Trophoblast cell (in vitro differentiated cells and primary cell): ENCODE measurements at regions not wholly inside any gene's neighbourhood (a gene's known extent, or its start where the extent isn't known, plus 50 kb on each side); places are given as distances from the start of the nearest gene placed in this dataset.

Experiments used
- DNase-seq, 2 donors: peaks; one replicate each; pipeline ENCODE4 v3.0.0-alpha.2; 2016
- H2AFZ ChIP-seq: 2 replicates; pipeline ENCODE4 v1.6.1; 2013; ENCODE audit warnings: low read length, moderate library complexity, mild to moderate bottlenecking; ENCODE audit not compliant: insufficient read depth, poor library complexity
- H2AK5ac ChIP-seq: 2 replicates; pipeline ENCODE4 v1.6.1; 2013; ENCODE audit warnings: mild to moderate bottlenecking, low read length
- H2BK120ac ChIP-seq: 2 replicates; pipeline ENCODE4 v1.6.1; 2013; ENCODE audit warnings: low read length, mild to moderate bottlenecking, moderate library complexity; ENCODE audit not compliant: insufficient read depth, poor library complexity
- H2BK12ac ChIP-seq: 2 replicates; pipeline ENCODE4 v1.6.1; 2013; ENCODE audit warnings: mild to moderate bottlenecking, low read length, moderate library complexity
- H2BK5ac ChIP-seq: 2 replicates; pipeline ENCODE4 v1.6.1; 2013; ENCODE audit warnings: low read length, low read depth, moderate library complexity, mild to moderate bottlenecking; ENCODE audit not compliant: poor library complexity
- H3K14ac ChIP-seq: 2 replicates; pipeline ENCODE4 v1.6.1; 2013; ENCODE audit warnings: mild to moderate bottlenecking, low read length
- H3K18ac ChIP-seq: 2 replicates; pipeline ENCODE4 v1.6.1; 2013; ENCODE audit warnings: mild to moderate bottlenecking, low read length
- H3K23ac ChIP-seq: 2 replicates; pipeline ENCODE4 v1.6.1; 2013; ENCODE audit warnings: low read length
- H3K27ac ChIP-seq: 2 replicates; pipeline ENCODE4 v1.5.1; 2013; ENCODE audit warnings: low read depth, mild to moderate bottlenecking, inconsistent platforms, low read length, moderate library complexity
- H3K27me3 ChIP-seq: 2 replicates; pipeline ENCODE4 v1.6.1; 2013; ENCODE audit warnings: inconsistent platforms, mild to moderate bottlenecking, low read length, moderate library complexity; ENCODE audit not compliant: insufficient read depth
- H3K36me3 ChIP-seq, 2 experiments: 1 replicate in 1 of 2; 2 replicates in 1 of 2; pipeline ENCODE4 v1.6.1; 2013; ENCODE audit warnings: low read length in 2 of 2, mild to moderate bottlenecking in 2 of 2, moderate library complexity in 1 of 2; ENCODE audit not compliant: insufficient read depth in 2 of 2, control insufficient read depth in 1 of 2
- H3K4ac ChIP-seq: 2 replicates; pipeline ENCODE4 v1.6.1; 2013; ENCODE audit warnings: low read depth, mild to moderate bottlenecking, low read length, moderate library complexity
- H3K4me1 ChIP-seq, 2 experiments: 1 replicate in 1 of 2; 2 replicates in 1 of 2; pipeline ENCODE4 v1.6.1; 2013; ENCODE audit warnings: low read length in 2 of 2, mild to moderate bottlenecking in 2 of 2, moderate library complexity in 1 of 2; ENCODE audit not compliant: insufficient read depth in 2 of 2, control insufficient read depth in 1 of 2
- H3K4me2 ChIP-seq: 2 replicates; pipeline ENCODE4 v1.6.1; 2013; ENCODE audit warnings: inconsistent platforms, mild to moderate bottlenecking, low read length, moderate library complexity
- H3K4me3 ChIP-seq: 2 replicates; pipeline ENCODE4 v1.5.1; 2013; ENCODE audit warnings: mild to moderate bottlenecking, low read depth, low read length, inconsistent platforms
- H3K79me1 ChIP-seq: one replicate; pipeline ENCODE4 v1.6.1; 2013; ENCODE audit warnings: low read length
- H3K79me2 ChIP-seq: 2 replicates; pipeline ENCODE4 v1.6.1; 2013; ENCODE audit warnings: low read length, mild to moderate bottlenecking; ENCODE audit not compliant: control insufficient read depth, insufficient read depth, poor library complexity
- H3K9ac ChIP-seq: 2 replicates; pipeline ENCODE4 v1.6.1; 2013; ENCODE audit warnings: mild to moderate bottlenecking, low read length
- H3K9me3 ChIP-seq: 2 replicates; pipeline ENCODE4 v1.6.1; 2013; ENCODE audit warnings: low read depth, mild to moderate bottlenecking, control low read depth, inconsistent platforms, low read length; ENCODE audit not compliant: insufficient read depth
- H4K12ac ChIP-seq: 2 replicates; pipeline ENCODE4 v1.6.1; 2013; ENCODE audit warnings: low read depth, mild to moderate bottlenecking, low read length, moderate library complexity
- H4K8ac ChIP-seq: 2 replicates; pipeline ENCODE4 v1.6.1; 2013; ENCODE audit warnings: low read depth, mild to moderate bottlenecking, low read length, moderate library complexity
- H4K91ac ChIP-seq: one replicate; pipeline ENCODE4 v1.6.1; 2013; ENCODE audit warnings: low read depth, mild to moderate bottlenecking, low read length, moderate library complexity
- WGBS: extraction: QIAGEN DNeasy Blood & Tissue Kit; methylation state at CpG from one replicate; pipeline ENCODE4 v1.1.7; 2013; ENCODE audit warnings: missing lambda C conversion rate; ENCODE audit not compliant: insufficient read length, insufficient coverage; ENCODE audit errors: extremely low coverage; 5-methylcytosine and 5-hydroxymethylcytosine counted together

DNA sequence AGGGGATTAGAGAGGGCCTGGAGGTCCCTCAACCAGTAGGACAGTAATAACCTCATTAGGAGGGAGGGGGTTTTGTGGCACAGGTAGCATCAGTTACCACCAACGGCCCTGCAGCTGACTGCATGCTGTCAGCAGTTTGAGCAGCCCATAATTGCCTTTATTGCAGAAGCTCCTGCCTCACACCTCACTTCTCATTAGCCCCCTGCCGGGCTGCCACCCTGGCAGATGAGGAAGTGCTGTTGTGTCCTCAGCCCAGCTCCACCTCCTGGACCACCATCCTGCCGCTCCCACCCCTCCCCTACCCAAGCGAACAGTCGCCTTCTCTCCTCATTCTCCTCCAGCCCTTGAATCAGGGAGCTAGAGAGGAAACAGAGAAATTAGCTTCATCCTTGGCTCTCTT lies 237.4 kb downstream of the LMX1A start:
- Histone ChIP-seq H3K4ac (no peak overlapping the region), H4K8ac (no peak overlapping the region), H2BK5ac (no peak overlapping the region), H4K12ac (no peak overlapping the region), H3K14ac (no peak overlapping the region), H2BK120ac (no peak overlapping the region), H3K79me1 (no peaks in the 10 kb centered on the region), H2AK5ac (no peak overlapping the region), H3K4me3 (no peak overlapping the region), H2AFZ (no peak overlapping the region), H3K9me3 (peaks cover 7% of the 10 kb centered on the region), H3K23ac (no peak overlapping the region), H3K27ac (no peak overlapping the region), H3K18ac (no peak overlapping the region), H4K91ac (no peak overlapping the region), H3K79me2 (no peaks in the 10 kb centered on the region), H3K4me1 (peaks cover 2 to 3% of the 10 kb centered on the region in 2 experiments), H3K36me3 (no peaks in the 10 kb centered on the region), H3K27me3 (peaks cover 20% of the 10 kb centered on the region), H3K4me2 (no peak overlapping the region), H2BK12ac (no peak overlapping the region), H3K9ac (no peak overlapping the region)
- DNase-seq, result no peak
- WGBS, result no CpG with 5 or more reads among the region's 5 CpGs

- Histone ChIP-seq H3K4me3 (no peak overlapping the region), H2AFZ (no peak overlapping the region), H3K4me1 (peaks cover 2 to 3% of the 10 kb centered on the region in 2 experiments), H4K91ac (no peak overlapping the region), H3K27ac (no peak overlapping the region), H2BK120ac (no peak overlapping the region), H3K9me3 (peaks cover 7% of the 10 kb centered on the region), H3K23ac (no peak overlapping the region), H3K79me2 (no peaks in the 10 kb centered on the region), H3K9ac (no peak overlapping the region), H3K36me3 (no peaks in the 10 kb centered on the region), H3K27me3 (peaks cover 20% of the 10 kb centered on the region), H2BK5ac (no peak overlapping the region), H2AK5ac (no peak overlapping the region), H3K4ac (no peak overlapping the region), H4K8ac (no peak overlapping the region), H3K18ac (no peak overlapping the region), H3K79me1 (no peaks in the 10 kb centered on the region), H4K12ac (no peak overlapping the region), H3K14ac (no peak overlapping the region), H2BK12ac (no peak overlapping the region), H3K4me2 (peak overlapping the region; percentile 49)
- WGBS, result no CpG with 5 or more reads among the region's 33 CpGs
- DNase-seq, result no peak
Measured at GRCh38 chr1:165117482-165117881, 239.0 kb downstream of the LMX1A start.

- Histone ChIP-seq H2BK12ac (no peak overlapping the region), H2AFZ (no peak overlapping the region), H3K27me3 (peaks cover 20% of the 10 kb centered on the region), H3K27ac (no peak overlapping the region), H4K91ac (no peak overlapping the region), H3K79me1 (no peaks in the 10 kb centered on the region), H3K4me3 (no peak overlapping the region), H3K9me3 (peaks cover 7% of the 10 kb centered on the region), H3K9ac (peak overlapping the region; percentile 29), H3K79me2 (no peaks in the 10 kb centered on the region), H3K36me3 (no peaks in the 10 kb centered on the region), H2BK5ac (no peak overlapping the region), H2BK120ac (no peak overlapping the region), H3K4me2 (no peak overlapping the region), H2AK5ac (no peak overlapping the region), H3K23ac (peak overlapping the region; percentile 20), H3K4me1 (peaks cover 2 to 3% of the 10 kb centered on the region in 2 experiments), H4K12ac (no peak overlapping the region), H3K4ac (no peak overlapping the region), H3K14ac (no peak overlapping the region), H4K8ac (no peak overlapping the region), H3K18ac (no peak overlapping the region)
- peak; percentile 67 to 77 for DNase-seq
- WGBS, result no CpG with 5 or more reads among the region's 6 CpGs
Measured at GRCh38 chr1:165116732-165117131, 239.8 kb downstream of the LMX1A start.

DNA sequence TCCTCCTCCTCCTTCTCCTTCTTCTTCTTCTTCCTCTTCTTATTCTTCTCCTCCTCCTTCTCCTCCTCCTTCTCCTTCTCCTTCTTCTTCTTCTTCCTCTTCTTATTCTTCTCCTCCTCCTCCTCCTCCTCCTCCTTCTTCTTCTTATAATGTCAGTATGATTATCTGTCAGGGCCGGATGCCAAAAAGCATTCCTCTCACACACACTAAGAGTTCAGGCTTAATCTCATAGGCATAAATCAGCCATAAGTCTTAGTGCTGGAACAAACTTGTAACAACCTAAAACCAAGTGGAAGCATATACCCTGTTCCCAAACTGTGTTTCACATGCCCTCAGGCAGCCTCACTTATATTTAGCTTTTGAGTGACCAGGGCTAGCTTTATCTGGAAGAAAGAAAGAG lies 240.3 kb downstream of the LMX1A start:
- Histone ChIP-seq H3K14ac (no peak overlapping the region), H3K4ac (no peak overlapping the region), H2BK12ac (no peak overlapping the region), H3K23ac (no peak overlapping the region), H4K8ac (no peak overlapping the region), H3K4me1 (peaks cover 2 to 3% of the 10 kb centered on the region in 2 experiments), H3K4me3 (no peak overlapping the region), H3K27me3 (peaks cover 20% of the 10 kb centered on the region), H3K79me2 (no peaks in the 10 kb centered on the region), H4K12ac (no peak overlapping the region), H2AK5ac (no peak overlapping the region), H3K9me3 (peaks cover 7% of the 10 kb centered on the region), H3K27ac (no peak overlapping the region), H3K9ac (no peak overlapping the region), H2AFZ (no peak overlapping the region), H3K79me1 (no peaks in the 10 kb centered on the region), H3K4me2 (no peak overlapping the region), H3K18ac (no peak overlapping the region), H4K91ac (no peak overlapping the region), H2BK120ac (no peak overlapping the region), H3K36me3 (no peaks in the 10 kb centered on the region), H2BK5ac (no peak overlapping the region)
- no CpG with 5 or more reads among the region's 1 CpG for WGBS
- DNase-seq, result no peak
